SU-DHL-6 (cell line): ENCODE measurements at regions not wholly inside any gene's neighbourhood (a gene's known extent, or its start where the extent isn't known, plus 50 kb on each side); places are given as distances from the start of the nearest gene placed in this dataset.

Experiments used
- CTCF ChIP-seq: fragments of 200-600 bp; sonication (generic); IDR thresholded peaks from one replicate; pipeline ENCODE4 v1.5.1; 2017; ENCODE audit warnings: antibody characterized with exemption, mild to moderate bottlenecking, low read length, moderate library complexity; ENCODE audit not compliant: insufficient read depth, poor library complexity, severe bottlenecking
- EZH2phosphoT487 ChIP-seq: fragments of 200-600 bp; sonication (generic), shearing (Covaris generic); conservative IDR thresholded peaks from 2 replicates; pipeline ENCODE4 v1.6.1; 2018; ENCODE audit warnings: mild to moderate bottlenecking, antibody characterized with exemption, low read length, moderate library complexity, mixed read lengths

GRCh38 chr13:27339299-27339698 lies 68.7 kb downstream of the RASL11A start:
- no peak for TF ChIP-seq CTCF
- no peak for TF ChIP-seq EZH2phosphoT487
